HEK293 (cell line): ENCODE measurements at regions not wholly inside any gene's neighbourhood (a gene's known extent, or its start where the extent isn't known, plus 50 kb on each side); places are given as distances from the start of the nearest gene placed in this dataset.

Experiments used
- GLI2 ChIP-seq: fragments of 450-650 bp; formaldehyde crosslinking; IDR thresholded peaks from 2 replicates; pipeline ENCODE4; 2017; ENCODE audit warnings: missing biosample characterization, missing genetic modification characterization, low read depth, borderline replicate concordance
- GLI4 ChIP-seq: fragments of 450-650 bp; formaldehyde crosslinking; IDR thresholded peaks from 2 replicates; pipeline ENCODE4 v1.5.1; 2016; ENCODE audit warnings: missing biosample characterization, missing genetic modification characterization
- MEIS1 ChIP-seq: sonication (generic); formaldehyde crosslinking; IDR thresholded peaks from 2 replicates; pipeline ENCODE4 v1.8.1; 2022; ENCODE audit warnings: missing genetic modification reagents, mild to moderate bottlenecking, borderline replicate concordance
- OSR2 ChIP-seq: fragments of 450-650 bp; formaldehyde crosslinking; IDR thresholded peaks from 2 replicates; pipeline ENCODE4 v1.5.1; 2016; ENCODE audit warnings: missing biosample characterization, missing genetic modification characterization
- OVOL3 ChIP-seq: fragments of 450-650 bp; formaldehyde crosslinking; IDR thresholded peaks from 2 replicates; pipeline ENCODE4 v1.5.1; 2016; ENCODE audit warnings: missing biosample characterization, missing genetic modification characterization
- PRDM1 ChIP-seq: fragments of 450-650 bp; formaldehyde crosslinking; IDR thresholded peaks from 2 replicates; pipeline ENCODE4; 2016; ENCODE audit warnings: missing biosample characterization, missing genetic modification characterization
- SP2 ChIP-seq: fragments of 450-650 bp; formaldehyde crosslinking; IDR thresholded peaks from 2 replicates; pipeline ENCODE4 v1.5.1; 2016; ENCODE audit warnings: missing biosample characterization, missing genetic modification characterization
- ZNF133 ChIP-seq: fragments of 450-650 bp; formaldehyde crosslinking; IDR thresholded peaks from 2 replicates; pipeline ENCODE4 v1.5.1; 2016; ENCODE audit warnings: missing biosample characterization, missing genetic modification characterization
- ZNF626 ChIP-seq: fragments of 450-650 bp; sonication (Bioruptor Pico); formaldehyde crosslinking; IDR thresholded peaks from 2 replicates; pipeline ENCODE4 v1.5.1; 2018; ENCODE audit warnings: missing biosample characterization, missing genetic modification characterization, inconsistent platforms
- TF ChIP-seq, protein P1 (sequence below): fragments of 450-650 bp; formaldehyde crosslinking; IDR thresholded peaks from 2 replicates; pipeline ENCODE4 v1.5.1; 2016; ENCODE audit warnings: missing biosample characterization, missing genetic modification characterization

DNA sequence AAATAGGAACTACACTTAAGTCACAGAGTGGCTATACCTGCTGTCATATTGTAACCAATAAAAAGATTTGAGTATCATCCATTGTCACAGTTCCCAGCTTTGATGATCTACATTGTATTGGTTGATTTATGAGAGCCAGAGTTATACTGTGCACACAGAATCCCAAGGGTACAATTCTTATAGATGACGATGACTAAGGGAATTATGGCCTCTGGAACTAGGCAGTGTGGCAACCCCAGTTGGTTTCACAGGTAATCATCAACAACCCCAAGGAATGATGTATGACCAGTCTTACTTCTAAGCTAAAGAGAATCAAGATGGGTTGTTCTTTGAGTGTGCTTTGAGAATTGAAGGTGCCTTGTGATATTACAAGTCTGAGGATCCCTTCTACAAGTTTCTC, 217.3 kb downstream of the ETAA1 start:
- TF ChIP-seq, protein P1, sequence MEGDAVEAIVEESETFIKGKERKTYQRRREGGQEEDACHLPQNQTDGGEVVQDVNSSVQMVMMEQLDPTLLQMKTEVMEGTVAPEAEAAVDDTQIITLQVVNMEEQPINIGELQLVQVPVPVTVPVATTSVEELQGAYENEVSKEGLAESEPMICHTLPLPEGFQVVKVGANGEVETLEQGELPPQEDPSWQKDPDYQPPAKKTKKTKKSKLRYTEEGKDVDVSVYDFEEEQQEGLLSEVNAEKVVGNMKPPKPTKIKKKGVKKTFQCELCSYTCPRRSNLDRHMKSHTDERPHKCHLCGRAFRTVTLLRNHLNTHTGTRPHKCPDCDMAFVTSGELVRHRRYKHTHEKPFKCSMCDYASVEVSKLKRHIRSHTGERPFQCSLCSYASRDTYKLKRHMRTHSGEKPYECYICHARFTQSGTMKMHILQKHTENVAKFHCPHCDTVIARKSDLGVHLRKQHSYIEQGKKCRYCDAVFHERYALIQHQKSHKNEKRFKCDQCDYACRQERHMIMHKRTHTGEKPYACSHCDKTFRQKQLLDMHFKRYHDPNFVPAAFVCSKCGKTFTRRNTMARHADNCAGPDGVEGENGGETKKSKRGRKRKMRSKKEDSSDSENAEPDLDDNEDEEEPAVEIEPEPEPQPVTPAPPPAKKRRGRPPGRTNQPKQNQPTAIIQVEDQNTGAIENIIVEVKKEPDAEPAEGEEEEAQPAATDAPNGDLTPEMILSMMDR (tag by site-specific recombination), result no peak
- TF ChIP-seq OVOL3 (tag by site-specific recombination) (no peak), MEIS1 (CRISPR knock-in tag) (no peak), OSR2 (tag by site-specific recombination) (no peak), GLI4 (tag by site-specific recombination) (no peak), ZNF133 (tag by site-specific recombination) (no peak), PRDM1 (no peak), ZNF626 (tag by site-specific recombination) (no peak), GLI2 (no peak), SP2 (tag by site-specific recombination) (no peak)
